Transverse colon (tissue), 3 donors: ENCODE measurements at regions not wholly inside any gene's neighbourhood (a gene's known extent, or its start where the extent isn't known, plus 50 kb on each side); places are given as distances from the start of the nearest gene placed in this dataset.

Source experiments
- EP300 ChIP-seq: sonication (generic); formaldehyde crosslinking; IDR thresholded peaks from one replicate; pipeline ENCODE4 v1.6.1; 2017; ENCODE audit warnings: antibody characterized with exemption, low read depth
- POLR2A ChIP-seq: fragments of 450-650 bp; IDR thresholded peaks from one replicate; pipeline ENCODE4 v1.6.1; 2016; ENCODE audit warnings: antibody characterized with exemption, mild to moderate bottlenecking, moderate library complexity
- TF ChIP-seq, protein P1 (sequence below), 5 experiments: fragments of 200-600 bp in 3 of 5; fragments of 450-650 bp in 2 of 5; sonication (generic) in 3 of 5; IDR thresholded peaks; 1 replicate in 2 of 5; 2 replicates in 3 of 5; pipeline ENCODE4 v1.5.1; 2016 to 2017; ENCODE audit warnings: antibody characterized with exemption in 5 of 5, inconsistent platforms in 3 of 5, mild to moderate bottlenecking in 2 of 5, moderate library complexity in 1 of 5

DNA sequence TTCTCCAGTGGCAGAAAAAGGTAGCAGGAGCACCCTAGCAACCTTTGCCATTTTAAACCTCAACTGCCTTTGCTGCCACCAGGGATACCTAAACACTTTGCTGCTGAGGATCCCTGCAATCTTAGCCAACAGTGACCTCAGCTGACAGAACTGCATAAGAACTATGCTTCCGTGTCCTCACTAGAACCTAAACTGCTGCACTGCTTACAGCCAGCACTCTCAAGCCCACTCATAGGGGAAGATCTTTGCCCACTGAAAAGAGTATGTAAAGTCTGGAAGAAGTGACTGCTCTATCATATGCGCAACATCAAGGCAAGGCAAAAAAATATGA, 270.0 kb upstream of the PCDH20 start:
- TF ChIP-seq, protein P1, sequence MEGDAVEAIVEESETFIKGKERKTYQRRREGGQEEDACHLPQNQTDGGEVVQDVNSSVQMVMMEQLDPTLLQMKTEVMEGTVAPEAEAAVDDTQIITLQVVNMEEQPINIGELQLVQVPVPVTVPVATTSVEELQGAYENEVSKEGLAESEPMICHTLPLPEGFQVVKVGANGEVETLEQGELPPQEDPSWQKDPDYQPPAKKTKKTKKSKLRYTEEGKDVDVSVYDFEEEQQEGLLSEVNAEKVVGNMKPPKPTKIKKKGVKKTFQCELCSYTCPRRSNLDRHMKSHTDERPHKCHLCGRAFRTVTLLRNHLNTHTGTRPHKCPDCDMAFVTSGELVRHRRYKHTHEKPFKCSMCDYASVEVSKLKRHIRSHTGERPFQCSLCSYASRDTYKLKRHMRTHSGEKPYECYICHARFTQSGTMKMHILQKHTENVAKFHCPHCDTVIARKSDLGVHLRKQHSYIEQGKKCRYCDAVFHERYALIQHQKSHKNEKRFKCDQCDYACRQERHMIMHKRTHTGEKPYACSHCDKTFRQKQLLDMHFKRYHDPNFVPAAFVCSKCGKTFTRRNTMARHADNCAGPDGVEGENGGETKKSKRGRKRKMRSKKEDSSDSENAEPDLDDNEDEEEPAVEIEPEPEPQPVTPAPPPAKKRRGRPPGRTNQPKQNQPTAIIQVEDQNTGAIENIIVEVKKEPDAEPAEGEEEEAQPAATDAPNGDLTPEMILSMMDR (IDR thresholded peaks at IDR 0.05): no peak
- TF ChIP-seq POLR2A: no peak
- no peak for TF ChIP-seq EP300
